GM12878 (cell line): ENCODE measurements at regions not wholly inside any gene's neighbourhood (a gene's known extent, or its start where the extent isn't known, plus 50 kb on each side); places are given as distances from the start of the nearest gene placed in this dataset.

Experiments used
- ATAC-seq: fragments of 200-7000 bp; cut with Tn5 transposase; 3 replicates; pipeline ENCODE4 v1.9.1; 2020; ENCODE audit warnings: mild to moderate bottlenecking, moderate library complexity
- BruUV-seq: library from RNA; stranded (reverse); fragments of 400-500 nt; replicated peaks from 2 replicates; lab custom pipeline; 2021; lab: Mats Ljungman, UMichigan
- CTCF ChIA-PET: fragments of 300-600 bp; sonication (Branson Sonifier 250); formaldehyde crosslinking; extraction: SDS; loops from one replicate; lab custom pipeline; 2021; ENCODE audit warnings: inconsistent platforms; lab: Yijun Ruan, JAX
- POLR2A ChIA-PET: fragments of 350-600 bp; formaldehyde crosslinking; extraction: SDS; loops from one replicate; lab custom pipeline; 2021; ENCODE audit warnings: inconsistent platforms; lab: Charles Lee
- RAD21 ChIA-PET: fragments of 300-600 bp; sonication (Branson Sonifier 250); formaldehyde crosslinking; loops from one replicate; lab custom pipeline; 2023; ENCODE audit warnings: antibody characterized with exemption; ENCODE audit not compliant: unreplicated experiment; lab: Charles Lee
- SMC1A ChIA-PET: fragments of 300-600 bp; sonication (Branson Sonifier 250); formaldehyde crosslinking; loops from one replicate; lab custom pipeline; 2023; ENCODE audit not compliant: unreplicated experiment, uncharacterized antibody; lab: Charles Lee
- DNase-seq: peaks from one replicate; pipeline ENCODE4 v3.0.0-alpha.2; 2011; ENCODE audit warnings: low read depth, low spot score
- FAIRE-seq: peaks from 3 replicates; lab custom pipeline; 2011; peaks lifted over from hg19 to GRCh38; lab: Jason Lieb, UNC
- H2AFZ ChIP-seq: 2 replicates; pipeline ENCODE4 v1.6.0; 2011; ENCODE audit warnings: low read depth, low read length, control low read depth; ENCODE audit not compliant: control insufficient read depth
- H3K27ac ChIP-seq: 2 replicates; pipeline ENCODE4 v1.5.1; 2011; ENCODE audit warnings: control low read depth; ENCODE audit not compliant: control insufficient read depth, insufficient read depth
- H3K27me3 ChIP-seq, 2 experiments: replicated peaks in 1 of 2; 2 replicates each; pipeline versions ENCODE4 v1.6.0 to v1.6.1; 2011; ENCODE audit warnings: low read length in 1 of 2; ENCODE audit not compliant: control insufficient read depth in 2 of 2, insufficient read depth in 2 of 2
- H3K36me3 ChIP-seq, 2 experiments: 2 replicates each; pipeline ENCODE4 v1.5.1; 2011; ENCODE audit warnings: low read length in 1 of 2; ENCODE audit not compliant: control insufficient read depth in 2 of 2, insufficient read depth in 2 of 2
- H3K4me1 ChIP-seq: 2 replicates; pipeline ENCODE4 v1.6.1; 2011; ENCODE audit warnings: mild to moderate bottlenecking, low read length, moderate library complexity, mixed read lengths; ENCODE audit not compliant: control insufficient read depth, insufficient read depth
- H3K4me2 ChIP-seq: 2 replicates; pipeline ENCODE4 v1.6.0; 2011; ENCODE audit warnings: control low read depth; ENCODE audit not compliant: control insufficient read depth, insufficient read depth
- H3K4me3 ChIP-seq: fragments of 200-600 bp; sonication (generic); 2 replicates; pipeline ENCODE4 v1.5.1; 2016
- H3K79me2 ChIP-seq: 2 replicates; pipeline ENCODE4 v1.6.0; 2011; ENCODE audit warnings: low read length; ENCODE audit not compliant: control insufficient read depth, insufficient read depth
- H3K9ac ChIP-seq: 2 replicates; pipeline ENCODE4 v1.8.0; 2011; ENCODE audit warnings: low read length, control low read depth, mixed read lengths; ENCODE audit not compliant: control insufficient read depth, insufficient read depth
- H3K9me3 ChIP-seq: replicated peaks from 3 replicates; pipeline ENCODE4 v1.5.1; 2011; ENCODE audit warnings: mild to moderate bottlenecking, low read length; ENCODE audit not compliant: control insufficient read depth, insufficient read depth
- H4K20me1 ChIP-seq: 2 replicates; pipeline ENCODE4 v1.6.0; 2011; ENCODE audit not compliant: control insufficient read depth, insufficient read depth
- CBX3 ChIP-seq: fragments of 200-600 bp; sonication (generic); IDR thresholded peaks from 2 replicates; pipeline ENCODE4 v1.6.1; 2016; ENCODE audit warnings: low read depth, borderline replicate concordance
- EP300 ChIP-seq, 2 experiments: fragments of 150-350 bp in 1 of 2; IDR thresholded peaks; 2 replicates each; pipeline ENCODE4 v1.6.1; 2011 to 2012; ENCODE audit warnings: low read depth in 2 of 2, low read length in 2 of 2, borderline replicate concordance in 1 of 2, improper control_type of control experiment in 1 of 2, inconsistent platforms in 1 of 2; ENCODE audit not compliant: control insufficient read depth in 1 of 2
- HCFC1 ChIP-seq: fragments of 150-350 bp; IDR thresholded peaks from 2 replicates; pipeline ENCODE4 v1.6.1; 2014; ENCODE audit warnings: low read length
- IRF3 ChIP-seq: fragments of 450-650 bp; IDR thresholded peaks from 2 replicates; pipeline ENCODE4 v1.6.1; 2014; ENCODE audit warnings: mild to moderate bottlenecking
- NRF1 ChIP-seq: conservative IDR thresholded peaks from 2 replicates; pipeline ENCODE4 v1.6.1; 2011; ENCODE audit warnings: mild to moderate bottlenecking, low read depth, low read length, improper control_type of control experiment
- RFX5 ChIP-seq: IDR thresholded peaks from 2 replicates; pipeline ENCODE4 v1.6.1; 2011; ENCODE audit warnings: low read depth, low read length, improper control_type of control experiment
- SREBF1 ChIP-seq: IDR thresholded peaks from 2 replicates; pipeline ENCODE4 v1.6.1; 2012; ENCODE audit warnings: mild to moderate bottlenecking, low read length
- TCF7 ChIP-seq: IDR thresholded peaks from 2 replicates; pipeline ENCODE4 v1.6.1; 2014; ENCODE audit warnings: antibody characterized with exemption, borderline replicate concordance
- ZNF24 ChIP-seq: fragments of 450-650 bp; IDR thresholded peaks from 2 replicates; pipeline ENCODE4 v1.6.1; 2017; ENCODE audit warnings: antibody characterized with exemption, mild to moderate bottlenecking
- ZNF687 ChIP-seq: fragments of 450-650 bp; IDR thresholded peaks from 2 replicates; pipeline ENCODE4 v1.6.1; 2017; ENCODE audit warnings: mild to moderate bottlenecking, moderate library complexity
- in situ Hi-C: fragments of 300-500 bp; cut with MboI; formaldehyde crosslinking; loops from 9 replicates; pipeline ENCODE4 v1.14.3; 2018; ENCODE audit warnings: mixed read lengths
- intact Hi-C: fragments of 100-400 bp; cut with micrococcal nuclease; formaldehyde crosslinking; loops from one replicate; pipeline ENCODE4 v1.14.2; 2022; ENCODE audit not compliant: unreplicated experiment
- TF ChIP-seq, protein P1 (sequence below), 3 experiments: IDR thresholded peaks in 2 of 3; conservative IDR thresholded peaks in 1 of 3; 2 replicates each; pipeline ENCODE4 v1.5.1; 2011; ENCODE audit warnings: low read depth in 3 of 3, low read length in 3 of 3, mild to moderate bottlenecking in 3 of 3, control low read depth in 2 of 3, moderate library complexity in 2 of 3, inconsistent platforms in 1 of 3, mixed read lengths in 1 of 3; ENCODE audit not compliant: control insufficient read depth in 2 of 3, insufficient read depth in 1 of 3; ENCODE audit errors: extremely low read depth in 1 of 3

- TF ChIP-seq, protein P1, sequence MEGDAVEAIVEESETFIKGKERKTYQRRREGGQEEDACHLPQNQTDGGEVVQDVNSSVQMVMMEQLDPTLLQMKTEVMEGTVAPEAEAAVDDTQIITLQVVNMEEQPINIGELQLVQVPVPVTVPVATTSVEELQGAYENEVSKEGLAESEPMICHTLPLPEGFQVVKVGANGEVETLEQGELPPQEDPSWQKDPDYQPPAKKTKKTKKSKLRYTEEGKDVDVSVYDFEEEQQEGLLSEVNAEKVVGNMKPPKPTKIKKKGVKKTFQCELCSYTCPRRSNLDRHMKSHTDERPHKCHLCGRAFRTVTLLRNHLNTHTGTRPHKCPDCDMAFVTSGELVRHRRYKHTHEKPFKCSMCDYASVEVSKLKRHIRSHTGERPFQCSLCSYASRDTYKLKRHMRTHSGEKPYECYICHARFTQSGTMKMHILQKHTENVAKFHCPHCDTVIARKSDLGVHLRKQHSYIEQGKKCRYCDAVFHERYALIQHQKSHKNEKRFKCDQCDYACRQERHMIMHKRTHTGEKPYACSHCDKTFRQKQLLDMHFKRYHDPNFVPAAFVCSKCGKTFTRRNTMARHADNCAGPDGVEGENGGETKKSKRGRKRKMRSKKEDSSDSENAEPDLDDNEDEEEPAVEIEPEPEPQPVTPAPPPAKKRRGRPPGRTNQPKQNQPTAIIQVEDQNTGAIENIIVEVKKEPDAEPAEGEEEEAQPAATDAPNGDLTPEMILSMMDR (IDR thresholded peaks at IDR 0.05 in 2 of 3, conservative IDR thresholded peaks at IDR 0.05 in 1 of 3; ENCODE audit: control insufficient read depth in 2 of 3, extremely low read depth in 1 of 3, insufficient read depth in 1 of 3, low read depth in 3 of 3, low read length in 3 of 3) = peak; percentile 71 to 78 (median 72); a peak in 5 of 6 replicates
- no peak for TF ChIP-seq ZNF24
These were observed 234.0 kb downstream of the SPTSSA start (continued) for GRCh38 chr14:34227834-34228649.

- in situ Hi-C loops (no loop called here), intact Hi-C loops (loop anchor here (5.0 kb wide), 1 partner anchor 57 kb away; no protein-coding TSS in a partner anchor)
- no peak overlapping the region for H3K27ac ChIP-seq
- FAIRE-seq (no peak), DNase-seq (no peak), ATAC-seq (no peak)
- ChIA-PET RAD21 (interaction anchor here (1.3 to 3.6 kb wide), 6 partner anchors 12 to 386 kb away, joined by 3 to 30 read pairs (median 5); no protein-coding TSS in a partner anchor), POLR2A (interaction anchor here (1.0 to 1.2 kb wide), 2 partner anchors 77 to 126 kb away, joined by 3 read pairs; no protein-coding TSS in a partner anchor), SMC1A (interaction anchor here (0.7 to 9.3 kb wide), 11 partner anchors 12 to 386 kb away, joined by 3 to 139 read pairs (median 11); no protein-coding TSS in a partner anchor), CTCF (interaction anchor here (1.3 to 8.8 kb wide), 8 partner anchors 15 to 383 kb away, joined by 3 to 196 read pairs (median 5); no protein-coding TSS in a partner anchor)
- no TSS peak for BruUV-seq
- no peak overlapping the region for H3K4me3 ChIP-seq
- TF ChIP-seq SREBF1 (no peak), ZNF687 (no peak), RFX5 (no peak), EP300 (IDR thresholded peaks at IDR 0.05; ENCODE audit: borderline replicate concordance in 1 of 2, control insufficient read depth in 1 of 2, low read depth in 2 of 2, low read length in 2 of 2) (no peak), TCF7 (no peak), NRF1 (no peak), IRF3 (no peak), HCFC1 (no peak), CBX3 (no peak)
- no peaks in the 10 kb centered on the region for H3K9me3 ChIP-seq
- no peak overlapping the region for H2AFZ ChIP-seq
- no peaks in the 10 kb centered on the region for H3K36me3 ChIP-seq
- H3K27me3 ChIP-seq = peaks cover 0 to 2% of the 10 kb centered on the region in 2 experiments; a peak in 1 of 4 replicates
- H3K9ac ChIP-seq = no peak overlapping the region
- H3K4me1 ChIP-seq = no peaks in the 10 kb centered on the region
- H4K20me1 ChIP-seq = no peaks in the 10 kb centered on the region
- H3K79me2 ChIP-seq = no peaks in the 10 kb centered on the region
- H3K4me2 ChIP-seq = no peak overlapping the region
These were observed 237.8 kb downstream of the SPTSSA start for GRCh38 chr14:34224221-34224620.
